Ovary (tissue), 3 donors: ENCODE measurements at regions not wholly inside any gene's neighbourhood (a gene's known extent, or its start where the extent isn't known, plus 50 kb on each side); places are given as distances from the start of the nearest gene placed in this dataset.

Experiments used
- EP300 ChIP-seq: sonication (generic); formaldehyde crosslinking; IDR thresholded peaks from one replicate; pipeline ENCODE4 v1.6.1; 2017; ENCODE audit warnings: antibody characterized with exemption
- POLR2A ChIP-seq: fragments of 450-650 bp; IDR thresholded peaks from one replicate; pipeline ENCODE4 v1.6.1; 2017; ENCODE audit warnings: antibody characterized with exemption, mild to moderate bottlenecking, moderate library complexity
- TF ChIP-seq, protein P1 (sequence below), 3 donors: fragments of 450-650 bp in 2 of 3; fragments of 200-600 bp in 1 of 3; IDR thresholded peaks; one replicate each; pipeline versions ENCODE4 v1.5.1 to v1.8.0; 2016 to 2022; ENCODE audit warnings: antibody characterized with exemption in 3 of 3, mild to moderate bottlenecking in 1 of 3
- donor health status: DM: no; HTN: no; CAD: no.

DNA sequence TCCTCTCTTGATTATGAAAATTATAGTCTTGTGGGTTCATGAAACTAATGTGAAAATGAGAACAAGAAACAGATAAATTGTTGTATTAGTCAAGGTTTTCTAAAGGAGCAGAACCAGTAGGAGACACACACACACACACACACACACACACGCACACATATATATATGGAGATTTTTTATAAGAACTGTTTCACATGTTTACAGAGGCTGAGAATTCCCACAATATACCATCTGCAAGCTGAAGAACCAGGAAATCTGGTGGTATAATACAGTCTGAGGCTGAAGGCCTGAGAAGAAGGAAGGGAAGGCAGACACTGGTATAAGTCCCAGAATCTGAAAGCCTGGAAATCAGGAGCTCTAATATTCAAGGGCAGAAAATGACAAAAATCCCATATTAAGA is 70.9 kb upstream of the RGS18 start:
- TF ChIP-seq, protein P1, sequence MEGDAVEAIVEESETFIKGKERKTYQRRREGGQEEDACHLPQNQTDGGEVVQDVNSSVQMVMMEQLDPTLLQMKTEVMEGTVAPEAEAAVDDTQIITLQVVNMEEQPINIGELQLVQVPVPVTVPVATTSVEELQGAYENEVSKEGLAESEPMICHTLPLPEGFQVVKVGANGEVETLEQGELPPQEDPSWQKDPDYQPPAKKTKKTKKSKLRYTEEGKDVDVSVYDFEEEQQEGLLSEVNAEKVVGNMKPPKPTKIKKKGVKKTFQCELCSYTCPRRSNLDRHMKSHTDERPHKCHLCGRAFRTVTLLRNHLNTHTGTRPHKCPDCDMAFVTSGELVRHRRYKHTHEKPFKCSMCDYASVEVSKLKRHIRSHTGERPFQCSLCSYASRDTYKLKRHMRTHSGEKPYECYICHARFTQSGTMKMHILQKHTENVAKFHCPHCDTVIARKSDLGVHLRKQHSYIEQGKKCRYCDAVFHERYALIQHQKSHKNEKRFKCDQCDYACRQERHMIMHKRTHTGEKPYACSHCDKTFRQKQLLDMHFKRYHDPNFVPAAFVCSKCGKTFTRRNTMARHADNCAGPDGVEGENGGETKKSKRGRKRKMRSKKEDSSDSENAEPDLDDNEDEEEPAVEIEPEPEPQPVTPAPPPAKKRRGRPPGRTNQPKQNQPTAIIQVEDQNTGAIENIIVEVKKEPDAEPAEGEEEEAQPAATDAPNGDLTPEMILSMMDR (IDR thresholded peaks at IDR 0.05), result no peak
- TF ChIP-seq POLR2A, result no peak
- TF ChIP-seq EP300, result no peak
